Islet of Langerhans (tissue), 1 donor: ENCODE measurements at regions not wholly inside any gene's neighbourhood (a gene's known extent, or its start where the extent isn't known, plus 50 kb on each side); places are given as distances from the start of the nearest gene placed in this dataset.

Experiments used
- FAIRE-seq: peaks from one replicate; lab custom pipeline; 2011; peaks lifted over from hg19 to GRCh38; lab: Jason Lieb, UNC

DNA sequence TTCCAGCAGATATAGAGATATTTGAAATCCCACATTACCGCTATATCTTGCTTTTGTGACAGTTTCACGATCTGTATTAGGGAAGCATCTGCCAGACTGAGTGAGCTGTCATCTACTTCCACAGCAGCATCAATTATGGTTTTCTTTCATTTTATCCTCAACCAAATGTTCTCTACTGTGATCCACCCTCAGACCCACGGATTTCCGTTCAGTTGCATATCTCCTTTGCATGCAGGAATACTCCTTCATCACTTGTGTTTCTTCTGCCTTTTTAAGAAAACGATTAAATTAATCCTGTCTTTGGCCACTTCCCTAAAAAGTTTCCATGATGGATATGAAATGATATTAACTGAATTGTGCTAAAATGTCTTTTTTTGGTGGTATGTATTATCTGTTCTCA lies 262.1 kb upstream of the ADGRB3 start:
- no peak for FAIRE-seq

DNA sequence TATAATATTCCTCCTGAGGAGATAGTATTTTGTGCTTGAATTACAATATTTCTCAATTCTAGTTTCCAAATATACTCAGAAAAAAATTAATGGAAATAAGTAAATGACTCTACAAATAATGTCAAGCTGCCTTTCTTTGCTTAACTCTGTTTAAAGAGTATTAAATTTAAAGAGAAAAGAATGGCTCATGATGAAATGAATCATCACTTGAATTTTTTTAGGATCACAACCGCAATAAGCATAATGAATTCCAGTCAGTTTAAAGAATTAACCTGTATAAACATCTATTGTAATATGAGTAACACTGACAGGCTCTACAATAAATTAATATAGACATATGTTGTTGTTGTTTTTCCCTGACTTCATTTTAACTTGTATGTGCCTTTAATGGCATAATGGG lies 266.2 kb upstream of the ADGRB3 start:
- no peak for FAIRE-seq

DNA sequence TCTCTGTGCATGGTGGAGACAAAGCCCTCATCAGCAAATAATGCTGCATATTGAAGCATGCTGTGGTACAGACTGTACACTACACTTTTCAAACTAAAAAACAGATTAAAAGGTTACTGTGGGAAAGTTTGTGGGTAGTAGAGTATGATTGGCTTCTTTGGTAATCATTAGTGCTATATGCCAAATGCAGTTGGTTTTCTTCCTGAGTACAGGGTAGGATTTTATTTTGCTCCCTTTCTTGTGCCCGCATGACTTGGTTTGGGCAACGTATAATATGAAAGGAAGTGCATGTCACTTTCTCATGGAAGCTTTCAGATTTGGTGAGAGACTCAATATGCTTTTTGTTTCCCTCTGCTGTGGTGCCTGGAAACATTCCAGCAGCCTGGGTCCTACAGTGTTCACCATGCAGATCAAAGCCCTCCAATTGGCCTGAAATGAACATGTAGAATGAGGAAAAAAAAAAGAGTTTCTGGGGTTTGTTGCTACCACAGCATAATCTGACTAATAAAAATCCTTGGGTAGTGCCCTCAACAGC lies 270.7 kb upstream of the ADGRB3 start:
- FAIRE-seq: no peak

DNA sequence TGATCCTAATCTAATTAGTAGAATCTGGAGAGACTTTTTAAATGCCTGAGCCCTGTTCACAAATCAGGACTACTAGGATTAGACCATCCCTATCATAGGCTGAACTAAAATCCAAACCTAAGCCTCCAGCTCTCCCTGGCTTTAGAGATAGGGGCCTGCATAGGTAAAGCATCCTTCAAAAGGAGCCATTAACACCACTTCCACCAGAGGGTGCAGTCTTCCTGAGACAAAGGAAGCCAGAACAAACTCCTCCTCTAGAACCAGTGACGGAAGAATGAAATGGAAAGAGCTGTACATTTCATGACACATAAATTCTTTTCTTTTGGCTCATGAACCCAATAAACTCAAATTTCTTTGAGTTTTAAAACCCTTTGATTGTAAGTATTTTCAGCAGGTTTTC lies 291.2 kb upstream of the ADGRB3 start:
- FAIRE-seq: no peak

DNA sequence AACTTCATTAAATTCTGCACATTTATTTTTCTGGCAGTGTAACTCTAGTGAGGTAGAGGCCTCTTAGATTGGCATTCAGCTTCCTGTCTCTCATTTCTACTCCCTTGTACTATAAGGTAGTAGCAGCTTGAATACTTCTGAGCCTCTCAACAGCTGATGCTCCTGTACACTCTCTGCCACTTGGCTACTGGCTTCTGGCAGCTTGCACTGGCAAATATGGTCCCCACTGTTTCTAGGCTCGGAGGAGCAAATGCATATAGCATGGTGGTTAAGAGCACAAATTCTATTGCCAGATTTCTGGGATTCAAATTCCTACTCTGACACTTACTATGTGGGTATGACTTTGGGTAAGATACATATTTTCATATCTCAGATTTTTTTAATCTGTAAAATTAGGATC lies 292.8 kb upstream of the ADGRB3 start:
- no peak for FAIRE-seq

- FAIRE-seq: no peak
Observed at GRCh38 chr6:68339488-68340131, 295.5 kb upstream of the ADGRB3 start.

GRCh38 chr6:68333442-68333841 lies 301.6 kb upstream of the ADGRB3 start:
- FAIRE-seq: no peak

- FAIRE-seq: no peak
Observed at GRCh38 chr6:68328156-68328555, 306.9 kb upstream of the ADGRB3 start.

DNA sequence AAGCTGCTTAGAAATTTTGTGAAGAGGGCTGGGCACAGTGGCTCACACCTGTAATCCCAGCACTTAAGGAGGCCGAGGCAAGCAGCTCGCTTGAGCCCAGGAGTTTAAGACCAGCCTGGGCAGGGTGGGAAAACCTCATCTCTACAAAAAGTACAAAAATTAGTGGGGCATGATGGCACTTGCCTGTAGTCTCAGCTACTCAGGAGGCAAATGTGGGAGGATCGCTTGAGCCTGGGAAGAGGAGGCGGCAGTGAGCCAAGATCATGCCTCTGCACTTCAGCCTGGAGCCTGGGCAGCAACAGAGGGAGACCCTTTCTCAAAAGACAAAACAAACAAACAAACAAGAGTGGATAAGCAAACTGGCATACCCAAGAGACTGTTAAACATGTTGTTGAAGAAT lies 308.3 kb upstream of the ADGRB3 start:
- no peak for FAIRE-seq

- no peak for FAIRE-seq
Observed at GRCh38 chr6:68317366-68317765, 317.7 kb upstream of the ADGRB3 start.

GRCh38 chr6:68313911-68314310 lies 321.2 kb upstream of the ADGRB3 start:
- FAIRE-seq: no peak

- FAIRE-seq: no peak
Observed at GRCh38 chr6:68307301-68307700, 327.8 kb upstream of the ADGRB3 start.

- no peak for FAIRE-seq
Observed at GRCh38 chr6:68296126-68296525, 339.0 kb upstream of the ADGRB3 start.

DNA sequence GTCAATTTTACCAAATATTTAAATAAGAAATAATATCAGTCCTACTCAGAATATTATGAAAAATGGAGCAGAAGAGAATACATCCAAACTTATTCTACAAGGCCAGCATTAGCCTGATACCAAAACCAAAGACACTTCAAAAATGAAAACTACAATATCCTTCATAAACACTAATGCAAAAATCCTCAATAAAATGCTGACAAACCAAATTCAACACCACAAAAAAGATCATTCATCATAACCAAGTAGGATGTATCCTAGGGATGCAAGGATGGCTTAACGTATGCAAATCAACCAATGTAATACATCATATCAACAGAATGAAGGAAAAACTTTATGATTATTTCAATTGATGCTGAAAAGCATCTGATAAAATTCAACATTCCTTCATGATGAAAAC lies 352.4 kb upstream of the ADGRB3 start:
- FAIRE-seq: no peak

DNA sequence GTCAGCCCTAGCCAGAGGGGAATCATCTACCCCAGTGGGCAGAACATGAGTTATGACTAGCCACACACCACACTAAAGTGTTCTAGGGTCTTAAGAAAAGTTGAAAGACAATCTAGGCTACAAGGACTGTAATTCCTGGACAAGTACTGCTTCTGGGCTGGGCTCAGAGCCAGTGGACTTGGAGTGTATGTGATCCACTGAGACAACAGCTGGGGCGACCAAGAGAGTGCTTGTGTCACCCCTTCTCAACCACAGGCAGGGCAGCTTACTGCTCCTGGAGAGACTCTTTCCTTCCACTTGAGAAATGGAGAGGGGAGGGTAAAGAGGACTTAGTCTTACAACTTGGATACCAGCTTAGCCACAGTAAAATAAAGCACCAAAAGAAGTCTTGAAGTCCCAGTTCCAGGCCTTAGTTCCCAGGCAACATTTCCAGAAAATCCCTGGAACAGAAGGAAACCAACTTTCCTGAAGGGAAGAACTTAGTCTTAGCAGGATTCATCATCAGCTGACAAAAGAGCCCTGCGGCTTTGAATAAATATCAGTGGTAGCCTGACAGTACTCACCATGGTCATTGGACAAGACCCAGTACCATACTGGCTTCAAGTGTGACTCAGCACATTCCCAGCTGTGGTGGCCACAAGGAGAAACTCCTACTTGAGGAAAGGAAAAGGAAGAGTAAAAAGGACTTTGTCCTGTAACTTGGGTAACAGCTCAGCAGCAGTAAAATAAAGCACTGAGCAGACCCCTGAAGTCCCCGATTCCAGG lies 355.1 kb upstream of the ADGRB3 start:
- no peak for FAIRE-seq

DNA sequence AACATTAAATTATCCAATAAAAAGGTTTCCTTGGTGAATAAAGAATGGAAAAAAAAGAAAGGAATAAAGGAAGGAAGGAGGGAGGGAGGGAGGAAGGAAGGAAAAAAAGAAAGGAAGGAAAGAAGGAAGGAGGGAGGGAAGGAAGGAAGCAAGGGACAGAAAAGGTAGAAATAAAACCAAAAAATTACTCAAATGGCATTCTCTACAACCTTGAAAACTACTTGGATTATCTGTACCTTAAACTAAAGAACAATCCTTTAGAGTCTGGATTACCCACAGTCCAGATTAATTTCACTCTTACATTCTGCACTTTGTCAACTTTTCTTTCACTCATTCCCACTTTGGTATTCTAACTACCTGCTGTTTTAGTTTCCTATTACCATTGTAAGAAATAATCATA lies 361.8 kb upstream of the ADGRB3 start:
- FAIRE-seq: no peak

- FAIRE-seq: no peak
Observed at GRCh38 chr6:68256391-68256790, 378.7 kb upstream of the ADGRB3 start.

DNA sequence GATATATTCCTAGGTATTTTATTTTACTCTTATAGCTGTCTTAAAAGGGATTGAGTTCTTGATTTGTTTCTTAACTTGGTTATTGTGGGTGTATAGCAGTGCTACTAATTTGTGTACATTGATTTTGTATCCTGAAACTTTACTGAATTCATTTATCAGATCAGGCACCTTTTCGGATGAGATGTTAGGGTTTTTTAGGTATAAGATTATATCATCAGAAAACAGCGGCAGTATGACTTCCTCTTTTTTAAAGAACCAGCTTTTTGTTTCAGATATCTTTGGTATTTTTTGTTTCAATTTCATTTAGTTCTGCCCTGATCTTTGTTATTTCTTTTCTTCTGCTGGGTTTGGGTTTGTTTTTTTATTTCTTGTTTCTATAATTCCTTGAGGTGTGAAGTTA lies 382.4 kb upstream of the ADGRB3 start:
- no peak for FAIRE-seq

DNA sequence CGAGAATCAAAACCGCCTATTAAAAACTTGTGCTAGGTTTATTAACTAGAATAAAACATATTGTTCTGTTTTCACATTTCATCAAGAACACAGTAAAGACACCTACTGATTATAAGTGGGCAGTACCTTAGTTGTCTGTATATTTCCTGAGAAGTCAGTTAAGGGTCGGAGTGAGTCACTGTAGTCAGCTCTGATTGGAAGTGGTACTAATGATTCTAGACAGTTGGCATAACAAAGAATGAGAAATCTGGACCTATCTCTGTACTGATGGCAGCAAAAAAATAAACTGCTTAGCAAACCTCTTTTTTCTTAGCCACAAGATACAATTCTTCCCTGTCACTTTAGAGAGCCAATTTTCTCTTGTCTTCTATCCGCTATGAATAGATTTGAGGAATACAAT lies 387.3 kb upstream of the ADGRB3 start:
- FAIRE-seq: no peak

DNA sequence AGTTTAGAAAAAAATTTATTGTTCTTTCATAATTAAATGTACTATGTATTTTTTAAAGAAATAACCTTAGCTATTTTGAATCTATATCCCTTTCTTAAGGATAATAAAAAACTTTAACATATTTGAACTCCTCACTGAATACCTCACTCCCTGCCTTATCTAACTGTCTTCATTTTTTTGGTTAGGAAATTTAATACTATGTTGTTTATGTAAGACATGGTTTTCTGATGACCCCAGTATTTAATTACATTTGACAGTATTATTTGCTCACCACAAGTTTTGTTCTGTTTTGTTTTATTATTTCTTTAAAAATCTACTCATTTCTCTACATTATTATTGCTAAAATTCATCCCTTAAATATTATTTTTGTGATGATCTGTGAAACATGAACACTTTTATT lies 394.4 kb upstream of the ADGRB3 start:
- no peak for FAIRE-seq

- no peak for FAIRE-seq
Observed at GRCh38 chr6:68239034-68239433, 396.0 kb upstream of the ADGRB3 start.

DNA sequence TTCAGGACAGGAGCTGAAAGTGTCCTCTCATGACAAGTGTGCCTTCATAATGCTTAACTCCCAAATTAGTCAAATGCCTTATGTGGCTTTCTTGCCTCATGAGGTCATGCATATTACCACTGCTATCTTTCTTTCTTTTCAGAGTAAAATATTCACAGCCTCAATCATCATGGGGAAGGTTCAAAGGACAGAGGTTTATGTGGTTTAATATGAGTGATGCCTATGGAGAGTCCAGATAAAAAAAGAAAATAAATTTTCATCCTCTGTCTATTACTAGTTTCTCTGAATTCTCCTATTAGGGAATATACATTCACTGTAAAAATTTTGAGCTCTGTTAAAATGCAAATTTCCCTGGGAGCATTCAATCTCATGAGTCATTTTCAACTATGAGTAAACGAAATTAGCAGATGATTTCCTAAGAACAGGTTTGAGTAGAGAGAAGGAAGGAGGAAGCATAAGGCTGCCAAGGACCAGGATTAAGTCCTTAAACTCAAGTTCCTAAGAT lies 396.9 kb upstream of the ADGRB3 start:
- FAIRE-seq: no peak

GRCh38 chr6:68237205-68237604 lies 397.9 kb upstream of the ADGRB3 start:
- no peak for FAIRE-seq

DNA sequence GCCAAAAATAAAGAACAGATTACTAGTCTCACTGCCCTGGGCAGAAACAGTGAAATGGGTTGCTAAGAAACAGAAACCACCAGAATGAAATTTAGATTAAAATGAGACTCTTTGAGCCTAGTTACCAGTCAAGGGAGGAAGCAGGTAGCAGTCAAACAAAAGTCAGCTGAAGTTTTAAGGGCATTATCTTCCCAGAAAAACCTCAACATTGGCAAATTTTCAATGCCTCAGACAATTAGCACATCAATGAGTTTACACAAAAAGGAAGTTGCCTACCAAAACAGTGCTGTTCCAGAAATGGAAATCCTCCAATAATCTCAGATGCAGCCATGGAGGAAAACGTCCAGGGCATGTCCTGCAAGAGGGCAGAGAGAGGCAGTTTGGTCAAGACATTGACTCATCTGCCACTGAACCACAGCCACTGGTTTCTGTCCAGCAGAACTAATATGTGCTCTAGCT lies 399.7 kb upstream of the ADGRB3 start:
- no peak for FAIRE-seq
